ENCODE measurements at regions not wholly inside any gene's neighbourhood (a gene's known extent, or its start where the extent isn't known, plus 50 kb on each side); places are given as distances from the start of the nearest gene placed in this dataset.
"Not testable (repeated sequence)": the region's sequence is repeated elsewhere in the genome, so short reads cannot be mapped to it uniquely, and the experiment has no call there.

- no peaks in the 10 kb centered on the region for H3K9me3 ChIP-seq
- H3K27ac ChIP-seq = no peak overlapping the region
- ATAC-seq (ENCODE audit: low FRiP score in 2 of 2) = no peak
- TF ChIP-seq POLR2AphosphoS5 (IDR thresholded peaks at IDR 0.05) (no peak), POLR2A (IDR thresholded peaks at IDR 0.05) (no peak), CTCF (IDR thresholded peaks at IDR 0.05) (no peak), EP300 (IDR thresholded peaks at IDR 0.05) (no peak)
- no peak for DNase-seq
- no peaks in the 10 kb centered on the region for H3K36me3 ChIP-seq
- H3K27me3 ChIP-seq = no peaks in the 10 kb centered on the region
- no peak overlapping the region for H3K4me3 ChIP-seq
- WGBS, 2 donors = 77 to 85% methylated on average over 9 of the region's 9 CpGs
- H3K4me1 ChIP-seq = no peaks in the 10 kb centered on the region
Observed at GRCh38 chr15:96648866-96649265, 318.4 kb downstream of the NR2F2 start.

GRCh38 chr15:96657096-96657495, 326.6 kb downstream of the NR2F2 start:
- no peaks in the 10 kb centered on the region for H3K4me1 ChIP-seq
- no peak overlapping the region for H3K4me3 ChIP-seq
- no peaks in the 10 kb centered on the region for H3K36me3 ChIP-seq
- no peaks in the 10 kb centered on the region for H3K9me3 ChIP-seq
- ATAC-seq (ENCODE audit: low FRiP score in 2 of 2) = no peak
- H3K27me3 ChIP-seq = no peaks in the 10 kb centered on the region
- 60 to 67% methylated on average over 1 of the region's 1 CpG for WGBS, 2 donors
- DNase-seq = no peak
- H3K27ac ChIP-seq = no peak overlapping the region
- TF ChIP-seq CTCF (IDR thresholded peaks at IDR 0.05) (no peak), POLR2A (IDR thresholded peaks at IDR 0.05) (no peak), POLR2AphosphoS5 (IDR thresholded peaks at IDR 0.05) (no peak)

- not testable (repeated sequence) for ATAC-seq (ENCODE audit: low FRiP score in 2 of 2); H3K4me1 ChIP-seq; H3K27me3 ChIP-seq; H3K36me3 ChIP-seq; H3K9me3 ChIP-seq; DNase-seq; H3K27ac ChIP-seq; H3K4me3 ChIP-seq
- WGBS, 2 donors = 84 to 87% methylated on average over 3 of the region's 3 CpGs
Observed at GRCh38 chr15:96666979-96667378, 336.5 kb downstream of the NR2F2 start.

GRCh38 chr15:96670389-96670788, 339.9 kb downstream of the NR2F2 start:
- H3K27ac ChIP-seq = no peak overlapping the region
- H3K27me3 ChIP-seq = no peaks in the 10 kb centered on the region
- WGBS, 2 donors = 69 to 78% methylated on average over 5 of the region's 5 CpGs
- no peak for DNase-seq
- TF ChIP-seq POLR2AphosphoS5 (IDR thresholded peaks at IDR 0.05) (no peak), POLR2A (IDR thresholded peaks at IDR 0.05) (no peak), CTCF (IDR thresholded peaks at IDR 0.05) (no peak), EP300 (IDR thresholded peaks at IDR 0.05) (no peak)
- ATAC-seq (ENCODE audit: low FRiP score in 2 of 2) = no peak
- no peaks in the 10 kb centered on the region for H3K36me3 ChIP-seq
- no peaks in the 10 kb centered on the region for H3K9me3 ChIP-seq
- H3K4me3 ChIP-seq = no peak overlapping the region
- no peaks in the 10 kb centered on the region for H3K4me1 ChIP-seq

- Histone ChIP-seq H3K36me3 (no peaks in the 10 kb centered on the region), H3K9me3 (no peaks in the 10 kb centered on the region), H3K4me1 (no peaks in the 10 kb centered on the region), H3K27me3 (no peaks in the 10 kb centered on the region), H3K27ac (no peak overlapping the region), H3K4me3 (no peak overlapping the region)
- DNase-seq = no peak
- TF ChIP-seq EP300 (IDR thresholded peaks at IDR 0.05) (no peak), POLR2AphosphoS5 (IDR thresholded peaks at IDR 0.05) (no peak), CTCF (IDR thresholded peaks at IDR 0.05) (no peak), POLR2A (IDR thresholded peaks at IDR 0.05) (no peak)
- 72 to 84% methylated on average over 4 of the region's 4 CpGs for WGBS, 2 donors
- no peak for ATAC-seq (ENCODE audit: low FRiP score in 2 of 2)
Observed at GRCh38 chr15:96672629-96673028, 342.1 kb downstream of the NR2F2 start.
